ENCODE measurements at regions not wholly inside any gene's neighbourhood (a gene's known extent, or its start where the extent isn't known, plus 50 kb on each side); places are given as distances from the start of the nearest gene placed in this dataset.
"Not testable (repeated sequence)": the region's sequence is repeated elsewhere in the genome, so short reads cannot be mapped to it uniquely, and the experiment has no call there.

GRCh38 chr4:174010547-174010946, 272.9 kb downstream of the FBXO8 start:
- DNase-seq (ENCODE audit: low spot score), result no peak

DNA sequence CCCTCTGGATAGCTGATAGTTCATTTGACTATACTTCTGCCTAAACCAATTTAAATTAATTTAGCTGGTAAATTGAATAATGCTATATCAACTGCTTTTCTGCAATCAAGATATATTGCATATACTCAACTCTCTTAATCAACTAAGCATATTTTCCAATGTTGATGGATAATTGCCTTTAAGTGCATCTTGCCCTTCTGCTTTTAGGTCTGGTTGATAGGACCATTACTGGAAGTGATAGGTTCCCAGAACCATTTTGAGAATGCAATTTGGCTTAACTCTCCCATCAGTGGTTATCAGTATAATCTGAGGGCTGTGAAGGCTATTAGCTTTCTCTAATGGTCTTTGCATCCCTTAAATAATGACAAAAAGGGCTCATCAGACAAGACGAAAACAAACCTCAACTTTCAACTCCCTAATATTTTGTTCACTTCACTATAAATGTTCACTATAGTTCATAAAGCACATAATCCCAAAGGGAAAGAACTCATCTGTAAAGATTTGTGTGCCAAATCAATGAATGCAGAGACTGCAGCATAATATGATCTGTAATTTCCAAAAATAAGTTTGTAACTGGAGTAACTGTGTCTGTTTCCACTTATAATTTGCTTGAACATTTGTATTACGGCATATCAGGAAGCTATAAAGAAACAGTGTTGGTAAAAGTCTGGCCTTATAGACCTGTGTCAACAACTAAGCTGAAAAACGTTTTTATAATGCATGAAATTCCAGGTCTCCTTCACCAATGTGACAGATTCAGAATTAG, 273.6 kb downstream of the FBXO8 start:
- no peak for DNase-seq (ENCODE audit: low spot score)

- DNase-seq (ENCODE audit: low spot score), result no peak
Observed at GRCh38 chr4:174005422-174005821, 278.0 kb downstream of the FBXO8 start.

DNA sequence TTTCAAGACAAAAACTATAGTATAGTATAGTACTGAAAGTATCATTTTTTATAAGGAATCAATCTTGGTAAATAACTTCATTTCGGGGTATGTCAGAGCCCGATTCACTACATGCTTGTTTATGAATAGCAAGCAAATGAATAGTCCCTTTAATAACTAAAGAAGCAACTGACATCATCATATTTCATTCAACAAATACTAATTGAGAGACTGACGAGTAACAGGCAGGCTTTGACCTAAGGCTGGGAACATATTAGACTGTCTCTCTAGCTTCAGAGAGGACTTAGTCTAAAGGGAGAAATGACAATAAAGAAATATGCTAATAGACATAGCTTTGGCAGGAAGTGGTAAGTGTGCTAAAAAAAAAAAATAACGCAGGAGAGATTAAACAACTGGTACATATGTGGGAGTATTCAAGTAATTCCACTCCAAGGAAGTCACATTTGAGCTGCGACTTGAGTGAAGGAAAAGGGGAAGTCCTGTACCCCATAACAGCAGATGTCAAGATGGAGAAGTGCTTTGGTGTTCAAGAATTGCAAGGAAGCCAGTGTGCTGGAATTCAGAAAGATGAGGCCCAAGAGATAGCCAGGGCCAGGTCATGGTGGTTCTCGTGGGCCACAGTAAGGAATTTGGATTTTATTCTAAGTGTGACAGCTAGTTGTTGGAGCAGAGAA, 284.9 kb downstream of the FBXO8 start:
- no peak for DNase-seq (ENCODE audit: low spot score)

- DNase-seq (ENCODE audit: low spot score), result not testable (repeated sequence)
Observed at GRCh38 chr4:173995779-173996178, 287.7 kb downstream of the FBXO8 start.

- no peak for DNase-seq (ENCODE audit: low spot score)
Observed at GRCh38 chr4:173991814-173992213, 291.7 kb downstream of the FBXO8 start.

GRCh38 chr4:173991316-173991715, 292.2 kb downstream of the FBXO8 start:
- DNase-seq (ENCODE audit: low spot score), result no peak

DNA sequence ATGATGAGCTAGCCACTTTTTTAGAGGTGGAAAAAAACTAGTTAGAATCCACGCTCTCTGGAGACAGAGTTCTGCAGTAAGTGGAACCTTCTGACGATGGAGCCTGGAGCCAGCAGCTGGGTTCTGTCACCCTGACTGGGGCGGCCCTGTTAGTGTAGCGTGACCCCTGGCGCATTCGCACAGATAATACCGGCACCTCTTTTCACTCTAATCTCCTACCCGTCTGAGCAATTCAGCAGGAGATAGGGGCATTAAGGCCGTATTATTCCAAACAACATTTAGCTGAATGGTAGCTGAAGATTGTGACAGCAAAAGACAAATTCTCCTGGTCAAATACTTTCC, 292.6 kb downstream of the FBXO8 start:
- DNase-seq (ENCODE audit: low spot score), result no peak

- DNase-seq (ENCODE audit: low spot score), result peak; percentile 59
Observed at GRCh38 chr4:173990126-173990868, 293.2 kb downstream of the FBXO8 start.

GRCh38 chr4:173963523-173963922, 319.9 kb downstream of the FBXO8 start:
- not testable (repeated sequence) for DNase-seq (ENCODE audit: low spot score)

GRCh38 chr4:173960398-173960797, 323.1 kb downstream of the FBXO8 start:
- no peak for DNase-seq (ENCODE audit: low spot score)

- DNase-seq (ENCODE audit: low spot score), result peak; percentile 24
Observed at GRCh38 chr4:173958445-173958844, 325.0 kb downstream of the FBXO8 start.

DNA sequence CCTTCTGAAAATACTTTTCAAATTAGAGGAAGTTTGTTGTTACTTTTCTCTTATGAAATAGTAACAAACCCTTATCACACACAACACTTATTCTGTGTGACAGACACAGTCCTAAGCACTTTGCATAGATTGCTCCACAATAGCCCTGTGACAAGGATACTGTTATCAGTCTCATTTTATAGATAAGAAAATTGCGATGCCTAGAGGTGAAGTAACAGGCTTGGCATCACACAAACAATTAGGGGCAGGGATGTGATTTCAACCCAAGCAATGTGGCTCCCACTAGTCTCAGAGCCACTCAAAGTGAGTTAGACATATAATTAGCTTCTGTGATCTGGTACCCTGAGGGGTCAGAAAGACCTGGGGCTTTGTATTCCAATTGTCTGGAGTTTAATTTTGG, 339.9 kb downstream of the FBXO8 start:
- no peak for DNase-seq (ENCODE audit: low spot score)

DNA sequence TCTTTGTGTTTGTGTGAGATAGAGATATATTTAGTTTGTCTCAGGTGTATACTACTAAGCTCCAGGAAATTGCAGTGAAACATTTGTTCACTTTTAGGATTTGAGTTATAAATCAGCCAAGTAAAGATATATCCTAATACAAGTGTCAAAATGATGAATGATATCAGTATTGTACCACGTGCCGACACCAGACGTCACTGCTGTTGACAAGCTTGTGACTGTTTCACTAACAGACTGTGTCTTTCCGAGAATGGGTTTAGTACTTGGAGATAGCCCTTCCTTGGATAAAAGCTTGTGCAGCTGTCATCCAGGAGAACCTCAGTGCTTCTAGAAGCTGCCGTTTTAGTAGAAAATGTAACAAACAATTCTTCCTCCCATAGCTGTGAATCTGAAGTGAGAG, 343.3 kb downstream of the FBXO8 start:
- DNase-seq (ENCODE audit: low spot score), result no peak

DNA sequence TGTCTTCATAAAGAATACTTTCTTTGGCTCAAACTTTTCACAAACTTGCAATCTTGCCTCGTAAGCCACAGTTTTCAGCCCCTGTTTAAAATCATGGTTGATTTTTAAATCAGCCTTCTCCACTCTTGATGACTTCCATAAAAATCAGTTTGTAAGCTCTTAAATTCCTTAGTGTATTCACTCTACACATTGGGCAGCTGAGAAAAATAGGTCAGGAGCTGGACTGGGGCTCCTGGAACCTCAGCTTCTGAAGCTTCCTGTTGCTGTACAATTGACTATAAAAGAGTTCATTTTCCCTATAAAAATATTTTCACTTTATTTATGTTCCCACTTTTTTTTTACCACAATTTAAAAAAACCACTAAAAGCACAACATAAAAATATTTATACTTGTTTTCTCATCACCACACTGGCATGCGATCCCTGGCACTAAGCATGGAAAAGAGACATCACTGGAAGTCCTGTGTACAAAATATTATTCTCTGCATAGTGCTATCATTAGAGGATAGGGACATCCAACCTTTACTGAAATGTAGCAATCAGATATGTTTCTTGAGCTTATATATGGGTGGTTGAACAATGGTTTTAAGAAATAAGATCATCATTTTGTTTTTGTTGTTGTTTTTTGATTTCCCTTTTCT, 345.7 kb downstream of the FBXO8 start:
- DNase-seq (ENCODE audit: low spot score), result no peak

- no peak for DNase-seq (ENCODE audit: low spot score)
Observed at GRCh38 chr4:173936861-173937260, 346.6 kb downstream of the FBXO8 start.

- DNase-seq (ENCODE audit: low spot score), result no peak
Observed at GRCh38 chr4:173935622-173936405, 347.7 kb downstream of the FBXO8 start.

GRCh38 chr4:173934933-173935620, 348.4 kb downstream of the FBXO8 start:
- no peak for DNase-seq (ENCODE audit: low spot score)

DNA sequence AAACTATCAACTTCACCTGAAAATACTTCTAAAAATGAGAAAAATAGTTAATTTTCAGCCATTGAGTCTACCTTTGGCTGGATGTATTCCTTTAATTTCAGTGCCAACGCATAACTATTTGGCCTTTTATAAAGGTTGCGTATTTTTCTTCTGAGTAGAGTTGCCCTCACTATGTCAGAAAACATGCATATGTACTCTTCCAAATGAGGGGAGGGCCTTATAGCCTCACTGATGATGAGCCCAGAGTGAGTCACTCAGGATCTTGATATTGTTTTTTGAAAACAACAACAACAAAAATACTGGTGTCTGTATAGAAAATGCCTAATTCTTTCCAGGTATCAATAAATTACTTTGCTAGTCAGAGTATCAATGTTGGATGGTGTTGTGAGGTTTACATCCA, 349.3 kb downstream of the FBXO8 start:
- no peak for DNase-seq (ENCODE audit: low spot score)

GRCh38 chr4:173932701-173933100, 350.8 kb downstream of the FBXO8 start:
- no peak for DNase-seq (ENCODE audit: low spot score)

- no peak for DNase-seq (ENCODE audit: low spot score)
Observed at GRCh38 chr4:173930329-173930967, 353.0 kb downstream of the FBXO8 start.

All from RKO (cell line).